Mesendoderm (in vitro differentiated cells): ENCODE measurements at regions not wholly inside any gene's neighbourhood (a gene's known extent, or its start where the extent isn't known, plus 50 kb on each side); places are given as distances from the start of the nearest gene placed in this dataset.
A peak's percentile ranks its signal among the peaks of the same experiment; 100 is the strongest.

Experiments used
- DNase-seq: peaks from one replicate; pipeline ENCODE4 v3.0.0; 2013
- H2AK5ac ChIP-seq: 2 replicates; pipeline ENCODE4 v1.6.1; 2013; ENCODE audit warnings: low read length, inconsistent platforms
- H2BK120ac ChIP-seq: 2 replicates; pipeline ENCODE4 v1.6.1; 2013; ENCODE audit warnings: low read depth, mild to moderate bottlenecking, low read length, moderate library complexity, mixed read lengths
- H2BK15ac ChIP-seq: replicated peaks from 2 replicates; pipeline ENCODE4 v1.6.1; 2013; ENCODE audit warnings: low read depth, mild to moderate bottlenecking, moderate library complexity
- H2BK5ac ChIP-seq: 2 replicates; pipeline ENCODE4 v1.6.1; 2013; ENCODE audit warnings: low read length, inconsistent platforms
- H3K18ac ChIP-seq: 2 replicates; pipeline ENCODE4 v1.6.1; 2013; ENCODE audit warnings: mild to moderate bottlenecking, low read length, mixed read lengths
- H3K23ac ChIP-seq: one replicate; pipeline ENCODE4 v1.6.1; 2013; ENCODE audit warnings: low read length
- H3K27ac ChIP-seq: 2 replicates; pipeline ENCODE4 v1.5.1; 2013; ENCODE audit warnings: low read depth, mild to moderate bottlenecking, inconsistent platforms, low read length, moderate library complexity
- H3K27me3 ChIP-seq: 2 replicates; pipeline ENCODE4 v1.6.1; 2013; ENCODE audit warnings: low read length, control low read depth, mild to moderate bottlenecking, inconsistent platforms; ENCODE audit not compliant: insufficient read depth, poor library complexity
- H3K36me3 ChIP-seq: 2 replicates; pipeline ENCODE4 v1.6.1; 2013; ENCODE audit warnings: low read length, inconsistent platforms; ENCODE audit not compliant: control insufficient read depth, insufficient read depth
- H3K4ac ChIP-seq: one replicate; pipeline ENCODE4 v1.6.1; 2013; ENCODE audit warnings: low read depth, mild to moderate bottlenecking, low read length, moderate library complexity
- H3K4me1 ChIP-seq: 2 replicates; pipeline ENCODE4 v1.6.1; 2013; ENCODE audit warnings: low read depth, low read length, inconsistent platforms; ENCODE audit not compliant: control insufficient read depth
- H3K4me2 ChIP-seq: 2 replicates; pipeline ENCODE4 v1.6.1; 2013; ENCODE audit warnings: low read length
- H3K4me3 ChIP-seq: 2 replicates; pipeline ENCODE4 v1.5.1; 2013; ENCODE audit warnings: mild to moderate bottlenecking, low read length
- H3K56ac ChIP-seq: one replicate; pipeline ENCODE4 v1.6.1; 2013; ENCODE audit warnings: low read length
- H3K79me1 ChIP-seq: 2 replicates; pipeline ENCODE4 v1.6.1; 2013; ENCODE audit warnings: low read length, inconsistent platforms
- H3K79me2 ChIP-seq: 2 replicates; pipeline ENCODE4 v1.6.1; 2013; ENCODE audit warnings: mild to moderate bottlenecking, low read length; ENCODE audit not compliant: control insufficient read depth, insufficient read depth
- H3K9ac ChIP-seq: 2 replicates; pipeline ENCODE4 v1.6.1; 2013; ENCODE audit warnings: low read length, inconsistent platforms
- H4K5ac ChIP-seq: one replicate; pipeline ENCODE4 v1.6.1; 2013; ENCODE audit warnings: low read length
- H4K8ac ChIP-seq: one replicate; pipeline ENCODE4 v1.6.1; 2013; ENCODE audit warnings: low read depth, mild to moderate bottlenecking, control low read depth, low read length, moderate library complexity
- WGBS: extraction: QIAGEN DNeasy Blood & Tissue Kit; methylation state at CpG from one replicate; pipeline ENCODE4 v1.1.7; 2013; ENCODE audit warnings: low lambda C conversion rate, missing lambda C conversion rate; ENCODE audit not compliant: insufficient coverage; ENCODE audit errors: extremely low coverage; 5-methylcytosine and 5-hydroxymethylcytosine counted together

- Histone ChIP-seq H3K23ac (no peak overlapping the region), H2BK15ac (no peak overlapping the region), H2BK5ac (no peak overlapping the region), H3K27ac (no peak overlapping the region), H3K79me2 (no peaks in the 10 kb centered on the region), H3K9ac (no peak overlapping the region), H3K56ac (no peak overlapping the region), H3K18ac (no peak overlapping the region), H3K4me2 (no peak overlapping the region), H3K4ac (no peak overlapping the region), H2AK5ac (no peak overlapping the region), H3K36me3 (no peaks in the 10 kb centered on the region), H3K79me1 (no peaks in the 10 kb centered on the region), H4K5ac (no peak overlapping the region), H2BK120ac (no peak overlapping the region), H4K8ac (no peak overlapping the region), H3K4me1 (no peaks in the 10 kb centered on the region), H3K4me3 (no peak overlapping the region), H3K27me3 (no peaks in the 10 kb centered on the region)
- DNase-seq = no peak
- no CpG with 5 or more reads among the region's 3 CpGs for WGBS
Measured at GRCh38 chr2:8271461-8271860, 410.4 kb upstream of the ID2 start.

GRCh38 chr2:8276026-8276425, 405.8 kb upstream of the ID2 start:
- H3K18ac ChIP-seq = no peak overlapping the region
- no peak overlapping the region for H2BK120ac ChIP-seq
- H3K56ac ChIP-seq = no peak overlapping the region
- no peak overlapping the region for H3K4ac ChIP-seq
- H2BK15ac ChIP-seq = no peak overlapping the region
- H2AK5ac ChIP-seq = no peak overlapping the region
- H3K27ac ChIP-seq = no peak overlapping the region
- no peak overlapping the region for H3K4me3 ChIP-seq
- H3K36me3 ChIP-seq = no peaks in the 10 kb centered on the region
- H3K79me1 ChIP-seq = no peaks in the 10 kb centered on the region
- H3K4me2 ChIP-seq = no peak overlapping the region
- H3K4me1 ChIP-seq = no peaks in the 10 kb centered on the region
- H3K23ac ChIP-seq = no peak overlapping the region
- no peaks in the 10 kb centered on the region for H3K27me3 ChIP-seq
- H4K5ac ChIP-seq = no peak overlapping the region
- no peak overlapping the region for H3K9ac ChIP-seq
- H3K79me2 ChIP-seq = no peaks in the 10 kb centered on the region
- no CpG with 5 or more reads among the region's 4 CpGs for WGBS
- no peak overlapping the region for H4K8ac ChIP-seq
- H2BK5ac ChIP-seq = no peak overlapping the region
- no peak for DNase-seq

GRCh38 chr2:8277921-8278571, 403.8 kb upstream of the ID2 start:
- Histone ChIP-seq H3K4me2 (no peak overlapping the region), H3K27me3 (no peaks in the 10 kb centered on the region), H3K79me2 (no peaks in the 10 kb centered on the region), H4K5ac (no peak overlapping the region), H3K4ac (no peak overlapping the region), H2BK120ac (no peak overlapping the region), H3K56ac (no peak overlapping the region), H3K4me3 (no peak overlapping the region), H3K36me3 (no peaks in the 10 kb centered on the region), H3K4me1 (no peaks in the 10 kb centered on the region), H2AK5ac (no peak overlapping the region), H3K18ac (no peak overlapping the region), H2BK15ac (no peak overlapping the region), H3K27ac (no peak overlapping the region), H2BK5ac (no peak overlapping the region), H3K23ac (peak overlapping the region; percentile 19), H3K9ac (no peak overlapping the region), H3K79me1 (no peaks in the 10 kb centered on the region), H4K8ac (no peak overlapping the region)
- no CpG with 5 or more reads among the region's 10 CpGs for WGBS
- no peak for DNase-seq

- Histone ChIP-seq H2BK120ac (no peak overlapping the region), H3K79me1 (no peaks in the 10 kb centered on the region), H3K4me2 (no peak overlapping the region), H3K36me3 (no peaks in the 10 kb centered on the region), H3K27ac (no peak overlapping the region), H2AK5ac (no peak overlapping the region), H3K79me2 (no peaks in the 10 kb centered on the region), H3K4ac (no peak overlapping the region), H2BK15ac (no peak overlapping the region), H3K23ac (no peak overlapping the region), H4K8ac (no peak overlapping the region), H2BK5ac (no peak overlapping the region), H3K56ac (no peak overlapping the region), H3K4me3 (no peak overlapping the region), H3K9ac (no peak overlapping the region), H4K5ac (no peak overlapping the region), H3K4me1 (no peaks in the 10 kb centered on the region), H3K18ac (no peak overlapping the region), H3K27me3 (no peaks in the 10 kb centered on the region)
- no CpG with 5 or more reads among the region's 10 CpGs for WGBS
- no peak for DNase-seq
Measured at GRCh38 chr2:8278709-8279354, 403.0 kb upstream of the ID2 start.

GRCh38 chr2:8279506-8279905, 402.4 kb upstream of the ID2 start:
- no peaks in the 10 kb centered on the region for H3K79me1 ChIP-seq
- no peaks in the 10 kb centered on the region for H3K36me3 ChIP-seq
- no peak overlapping the region for H3K18ac ChIP-seq
- no peak overlapping the region for H2BK5ac ChIP-seq
- DNase-seq = no peak
- H3K4ac ChIP-seq = no peak overlapping the region
- no peaks in the 10 kb centered on the region for H3K4me1 ChIP-seq
- no peak overlapping the region for H3K27ac ChIP-seq
- H3K23ac ChIP-seq = no peak overlapping the region
- no peak overlapping the region for H2AK5ac ChIP-seq
- H3K27me3 ChIP-seq = no peaks in the 10 kb centered on the region
- H4K5ac ChIP-seq = no peak overlapping the region
- no peak overlapping the region for H3K56ac ChIP-seq
- no peak overlapping the region for H3K4me2 ChIP-seq
- H2BK120ac ChIP-seq = no peak overlapping the region
- no peak overlapping the region for H3K4me3 ChIP-seq
- no CpG with 5 or more reads among the region's 9 CpGs for WGBS
- no peak overlapping the region for H4K8ac ChIP-seq
- H3K79me2 ChIP-seq = no peaks in the 10 kb centered on the region
- no peak overlapping the region for H3K9ac ChIP-seq
- H2BK15ac ChIP-seq = no peak overlapping the region

DNA sequence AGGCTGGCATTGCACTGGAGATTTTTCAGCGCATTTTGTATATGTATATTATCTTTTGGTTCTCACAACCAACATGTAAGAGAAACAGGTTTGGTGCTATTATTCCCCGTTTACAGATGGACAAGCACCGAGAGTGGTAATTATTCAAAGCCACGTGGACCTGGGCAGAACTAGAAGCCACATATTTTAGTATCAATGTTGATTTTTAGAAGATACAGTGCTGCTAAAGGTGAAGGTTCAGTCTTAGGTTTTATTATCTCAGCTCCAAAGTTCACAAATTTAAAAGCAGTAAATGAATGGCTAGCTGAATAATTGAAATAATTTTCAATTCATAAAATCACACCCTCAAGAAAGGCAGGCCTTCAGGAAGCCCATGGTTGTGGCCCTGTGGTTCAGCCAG, 400.6 kb upstream of the ID2 start:
- H3K4me3 ChIP-seq = no peak overlapping the region

More for the DNA sequence above, 400.6 kb upstream of the ID2 start:
- Histone ChIP-seq H4K5ac (no peak overlapping the region), H4K8ac (no peak overlapping the region), H2BK120ac (no peak overlapping the region), H3K36me3 (no peaks in the 10 kb centered on the region), H3K27me3 (no peaks in the 10 kb centered on the region), H3K56ac (no peak overlapping the region), H3K9ac (no peak overlapping the region), H2AK5ac (no peak overlapping the region), H2BK15ac (no peak overlapping the region), H2BK5ac (no peak overlapping the region), H3K79me2 (no peaks in the 10 kb centered on the region), H3K18ac (no peak overlapping the region), H3K23ac (no peak overlapping the region), H3K79me1 (no peaks in the 10 kb centered on the region), H3K4ac (no peak overlapping the region), H3K27ac (no peak overlapping the region), H3K4me1 (no peaks in the 10 kb centered on the region), H3K4me2 (no peak overlapping the region)
- no CpG with 5 or more reads among the region's 4 CpGs for WGBS
- DNase-seq = no peak
